NCI-H446 (cell line): ENCODE measurements at regions not wholly inside any gene's neighbourhood (a gene's known extent, or its start where the extent isn't known, plus 50 kb on each side); places are given as distances from the start of the nearest gene placed in this dataset.
A peak's percentile ranks its signal among the peaks of the same experiment; 100 is the strongest.

Experiments
- DNase-seq, 2 experiments: peaks; one replicate each; lab custom pipeline; 2025; lab: John Stamatoyannopoulos, UW

DNA sequence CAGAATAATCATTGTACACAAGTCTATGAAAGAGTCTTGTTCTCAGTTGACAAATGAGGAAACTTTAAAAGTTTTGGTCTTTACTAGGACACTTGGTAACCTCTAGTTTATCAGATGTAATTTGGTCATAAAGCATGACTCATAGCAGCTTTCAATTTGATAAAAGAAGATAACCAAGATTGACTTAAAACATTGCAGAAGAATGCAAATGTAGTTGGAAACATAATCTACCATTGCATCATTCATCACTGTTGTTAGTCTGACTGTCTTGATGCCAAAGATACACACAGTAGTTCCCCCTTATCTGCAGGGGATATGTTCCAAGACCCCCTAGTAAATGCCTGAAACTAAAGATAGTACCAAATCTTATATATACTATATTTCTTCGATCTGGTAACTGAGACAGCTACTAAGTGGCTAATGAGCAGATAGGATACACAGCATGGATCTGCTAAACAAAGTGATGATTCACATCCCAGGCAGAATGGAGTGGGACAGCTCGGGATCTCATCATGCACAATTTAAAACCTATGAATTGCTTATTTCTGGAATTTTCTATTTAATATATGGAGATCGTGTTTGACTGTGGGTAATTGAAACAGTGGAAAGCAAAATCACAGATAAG is 131.4 kb upstream of the CCDC68 start:
- no peak for DNase-seq

DNA sequence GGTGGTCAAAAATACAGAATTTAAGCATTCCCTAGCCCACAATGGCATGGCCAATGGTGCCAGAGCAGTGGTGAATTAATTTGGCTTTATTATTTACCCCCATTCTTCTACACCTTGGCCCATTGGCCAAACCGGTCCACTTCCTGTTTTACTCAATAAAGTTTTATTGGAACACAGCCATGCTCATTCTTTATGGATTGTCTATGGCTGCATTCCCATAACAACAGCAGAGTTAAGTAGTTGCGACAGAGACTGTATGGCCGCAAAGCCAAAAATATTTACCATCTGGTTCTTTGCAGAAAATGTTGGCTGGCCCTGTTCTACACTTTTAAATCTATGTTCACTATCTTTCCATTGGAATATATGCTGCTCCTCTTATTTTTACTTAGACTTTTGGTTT is 130.3 kb upstream of the CCDC68 start:
- DNase-seq, result peak in 1 of 2 experiments; percentile 57

DNA sequence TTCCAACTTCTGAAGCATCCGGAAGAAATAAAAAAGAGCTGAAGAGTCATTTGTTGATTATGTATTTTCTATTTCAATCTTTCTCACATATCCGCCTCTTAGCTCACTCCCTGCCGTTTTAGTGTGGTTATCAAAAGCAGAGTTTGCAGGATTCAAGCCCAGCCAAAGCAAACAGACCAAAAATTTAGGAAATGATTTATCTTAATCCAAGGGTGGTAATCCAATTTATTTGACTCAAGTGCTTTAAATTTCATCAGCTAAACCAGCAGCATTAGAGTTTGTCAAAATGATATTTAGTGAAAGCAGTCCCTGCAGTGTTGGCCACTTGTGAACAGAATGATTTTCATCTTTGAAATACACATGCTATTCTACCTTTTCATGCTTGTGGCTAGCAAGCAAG is 129.3 kb upstream of the CCDC68 start:
- no peak for DNase-seq

DNA sequence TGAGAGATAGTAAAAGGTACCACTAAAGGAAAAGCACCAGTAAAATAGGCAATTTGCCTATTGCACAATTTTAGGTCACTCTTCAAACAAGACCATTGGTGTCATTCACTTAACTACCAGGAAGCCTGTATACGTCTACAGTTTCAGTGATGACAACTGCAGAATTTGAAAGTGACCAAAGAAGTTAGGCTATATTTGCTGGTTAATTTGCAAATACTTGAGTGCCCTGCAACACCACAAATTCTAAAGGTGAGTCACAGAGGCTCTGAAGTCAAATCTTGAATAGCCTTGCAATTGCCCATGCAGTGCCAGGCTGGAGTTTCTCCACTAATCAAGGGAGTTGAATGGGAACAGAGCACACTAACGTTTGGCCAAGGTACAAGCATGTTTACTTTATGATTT is 128.7 kb upstream of the CCDC68 start:
- DNase-seq, result no peak

DNA sequence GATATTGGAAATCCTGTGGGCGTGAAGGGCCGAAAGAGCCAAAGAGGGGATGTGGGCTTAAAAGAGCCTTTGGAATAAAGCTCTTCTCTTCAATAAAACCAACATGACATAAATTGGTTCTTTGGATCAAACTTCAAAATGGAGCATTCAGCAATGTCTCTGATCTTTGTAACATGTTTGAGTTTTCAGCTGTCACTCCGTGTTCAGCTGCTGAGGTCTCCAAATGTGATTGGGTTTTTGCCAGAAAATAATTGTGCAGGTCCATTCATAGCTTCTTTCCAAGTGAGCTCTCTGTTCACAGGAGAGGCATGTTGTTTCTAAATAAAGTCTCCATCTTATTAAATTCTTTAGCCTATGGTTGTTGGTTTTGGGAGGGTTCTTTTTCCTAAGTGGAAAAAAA is 127.6 kb upstream of the CCDC68 start:
- peak in 1 of 2 experiments; percentile 58 for DNase-seq

DNA sequence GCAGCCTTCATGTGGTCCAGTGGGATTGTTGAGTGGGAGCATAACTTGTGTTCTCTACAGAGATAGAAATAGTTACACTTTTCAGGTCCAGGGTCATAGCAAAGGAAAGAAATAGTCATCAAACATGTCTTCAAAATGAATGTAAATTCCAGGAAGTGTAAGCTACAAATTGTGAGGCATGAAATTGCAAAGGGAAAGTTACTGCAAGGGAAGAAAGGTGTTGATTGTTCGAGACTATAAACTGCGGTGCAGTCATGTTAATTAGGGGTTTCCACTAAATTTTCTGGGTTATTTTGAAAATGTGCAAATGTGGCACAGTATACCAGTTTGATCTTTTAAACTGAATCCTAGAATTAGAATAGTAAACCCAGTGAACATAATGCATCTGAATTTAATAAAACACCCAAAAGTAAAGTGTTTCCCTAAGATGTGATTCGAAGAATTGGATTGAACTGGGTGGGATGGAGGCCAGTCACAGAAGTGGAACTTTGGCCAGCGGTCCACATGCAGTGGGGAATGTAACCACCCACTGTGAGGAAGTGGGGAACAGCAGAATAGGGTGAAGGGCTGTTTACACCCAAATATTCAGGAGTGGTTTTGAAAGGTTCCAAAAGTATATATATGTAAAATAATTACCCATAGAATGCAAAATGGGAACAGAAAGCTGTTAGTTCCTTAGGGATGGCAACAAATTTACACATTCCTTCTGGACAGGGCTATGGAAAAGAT is 126.5 kb upstream of the CCDC68 start:
- DNase-seq, result no peak

DNA sequence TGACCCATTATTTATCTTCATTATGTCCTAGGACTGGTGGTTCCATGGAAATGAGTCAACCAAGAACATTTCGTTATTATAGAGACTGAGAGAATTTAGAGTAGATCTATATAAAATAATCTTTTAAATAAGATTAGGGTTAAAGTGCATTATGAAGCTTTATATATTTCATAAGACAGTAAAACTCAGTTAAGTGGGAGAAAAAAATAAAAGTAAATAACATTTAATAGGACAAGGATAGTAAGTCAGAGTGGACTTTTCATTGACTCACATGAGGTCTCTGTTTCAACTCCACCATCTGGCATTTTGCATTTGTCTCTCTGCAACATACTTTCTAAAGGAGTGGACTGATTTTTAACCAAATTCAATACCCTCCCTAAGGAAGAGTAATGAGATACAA is 125.3 kb upstream of the CCDC68 start:
- DNase-seq, result no peak

DNA sequence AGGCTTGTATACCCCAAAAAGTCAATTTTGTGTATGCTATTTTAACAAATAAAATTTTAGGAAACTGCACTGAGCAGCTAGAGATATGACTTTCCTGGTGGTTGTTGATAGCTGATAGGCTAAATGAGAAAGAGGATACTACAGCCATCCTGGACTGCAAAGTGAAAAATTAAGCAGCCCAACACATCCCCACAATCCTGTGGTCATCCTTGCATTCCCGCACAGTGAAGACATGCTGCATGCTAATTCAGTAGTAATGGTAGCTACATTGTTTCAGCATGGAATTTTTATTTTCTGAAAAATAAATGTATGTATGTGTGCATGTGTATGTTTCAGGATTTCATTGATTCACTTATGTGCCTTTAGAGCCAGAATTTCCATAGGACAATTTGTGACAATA is 124.2 kb upstream of the CCDC68 start:
- no peak for DNase-seq

DNA sequence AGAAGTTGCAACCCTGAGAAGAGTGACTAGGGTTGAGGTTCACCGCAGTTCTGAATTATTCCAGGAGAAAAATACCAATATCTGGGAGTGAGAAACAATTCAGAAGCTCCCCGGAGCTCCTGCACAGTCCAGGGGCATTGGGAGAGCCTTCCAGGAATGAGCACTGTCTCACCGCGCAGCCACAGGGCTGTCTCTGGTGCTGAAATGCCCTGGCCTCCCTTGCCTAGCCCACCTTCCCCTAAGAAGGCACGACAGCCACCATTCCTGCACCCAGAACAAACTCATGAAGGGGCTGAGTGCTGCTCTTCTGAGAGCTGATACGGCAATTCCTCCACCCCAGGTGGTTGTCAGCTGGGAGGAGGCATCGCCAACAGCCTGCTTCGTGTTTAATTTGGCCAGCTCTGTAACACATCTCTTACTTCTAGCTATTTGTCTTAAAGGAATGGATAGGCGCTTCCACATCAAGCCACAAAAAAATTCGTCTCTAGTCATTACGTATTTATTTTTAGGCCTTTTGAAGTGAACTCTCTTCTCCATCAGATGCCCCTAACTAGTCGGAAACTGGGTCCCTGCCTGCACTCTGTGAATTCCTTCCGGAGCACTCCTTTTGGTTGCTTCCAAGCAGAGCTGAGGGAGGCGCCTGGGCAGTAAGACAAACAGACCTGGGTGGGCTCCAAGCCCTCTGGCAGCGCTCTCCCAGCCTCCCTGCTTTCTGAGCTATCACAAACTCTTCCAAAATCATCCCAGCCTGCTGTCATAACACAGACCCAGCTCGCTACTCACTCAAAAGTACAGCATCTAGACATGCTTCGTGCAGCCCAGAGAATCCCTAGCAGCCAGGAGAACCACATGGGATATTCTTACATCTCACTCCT is 120.5 kb upstream of the CCDC68 start:
- DNase-seq, result peak; percentile 23 to 79

DNA sequence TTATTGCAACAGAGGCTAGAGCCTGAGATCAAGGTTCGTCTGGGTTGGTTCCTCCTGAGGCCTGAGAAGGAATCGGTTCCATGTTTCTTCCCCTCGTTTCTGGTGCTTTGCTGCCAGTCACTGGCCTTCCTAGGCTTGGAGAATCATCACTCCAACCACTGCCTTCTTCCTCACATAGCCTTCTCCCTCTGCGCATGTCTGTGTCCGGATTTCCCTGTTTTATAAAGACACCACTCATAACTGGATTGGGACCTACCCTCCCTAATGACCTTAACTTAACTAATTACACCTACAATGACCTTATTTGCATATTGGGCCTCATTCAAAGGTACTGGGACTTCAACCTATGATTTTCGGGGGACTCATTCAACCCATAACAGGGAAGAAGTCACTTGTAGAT is 119.8 kb upstream of the CCDC68 start:
- no peak for DNase-seq

DNA sequence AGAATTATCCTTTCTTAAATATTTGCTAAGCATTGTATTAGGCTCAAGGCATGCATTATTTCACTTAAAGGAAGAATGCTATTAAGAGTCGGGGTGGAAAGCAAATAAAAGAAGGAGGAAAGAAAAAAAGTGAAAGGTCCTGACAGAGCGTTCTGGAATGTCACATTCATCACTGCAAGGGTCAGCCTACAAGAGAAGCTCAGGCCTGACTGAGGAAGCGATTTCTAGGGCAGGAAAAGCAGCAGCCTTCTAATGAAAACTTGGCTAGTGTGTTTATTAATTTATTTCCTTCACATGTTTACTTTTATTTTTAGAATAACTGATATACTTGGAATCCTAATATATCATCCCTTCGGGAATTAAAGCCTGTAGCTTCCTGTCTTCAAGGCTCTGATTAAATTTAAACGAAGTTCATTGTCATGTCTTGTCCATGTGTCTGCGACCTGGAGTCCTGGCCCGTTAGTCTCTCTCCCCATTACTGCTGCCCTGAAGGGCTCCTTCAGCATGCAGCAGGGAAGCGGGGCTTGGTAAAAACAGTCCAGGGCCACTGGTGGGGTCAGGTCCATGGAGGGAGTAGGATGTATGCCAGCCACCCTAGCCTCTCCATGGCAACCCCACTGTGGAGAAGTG is 119.2 kb upstream of the CCDC68 start:
- DNase-seq, result no peak

DNA sequence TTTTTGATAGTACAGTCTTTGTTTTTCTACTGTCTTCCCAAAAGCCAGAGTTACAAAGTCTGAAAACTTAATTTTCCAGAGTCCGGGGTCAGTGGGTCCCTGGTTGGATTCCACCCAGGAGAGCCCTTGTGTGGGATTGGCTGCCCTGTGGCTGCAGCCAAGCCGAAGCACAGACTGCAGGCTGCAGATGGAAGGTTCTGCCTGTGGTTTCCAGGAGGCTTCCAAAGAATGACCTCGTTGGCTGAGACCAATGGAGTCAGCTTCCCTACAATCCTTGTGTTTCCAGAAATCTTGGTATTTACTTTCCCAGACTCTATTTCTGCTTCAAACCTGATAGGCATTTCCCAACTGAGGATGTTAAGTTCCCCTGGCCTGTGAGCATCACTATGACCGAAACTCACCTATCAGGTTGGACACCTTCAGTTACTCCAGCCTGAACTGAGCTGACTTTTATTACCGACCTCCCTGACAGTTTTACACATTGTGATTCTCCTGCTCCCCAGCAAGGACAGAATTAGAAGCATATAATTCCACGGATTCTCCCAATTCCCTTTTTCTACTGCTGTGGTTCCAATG is 117.5 kb upstream of the CCDC68 start:
- no peak for DNase-seq

DNA sequence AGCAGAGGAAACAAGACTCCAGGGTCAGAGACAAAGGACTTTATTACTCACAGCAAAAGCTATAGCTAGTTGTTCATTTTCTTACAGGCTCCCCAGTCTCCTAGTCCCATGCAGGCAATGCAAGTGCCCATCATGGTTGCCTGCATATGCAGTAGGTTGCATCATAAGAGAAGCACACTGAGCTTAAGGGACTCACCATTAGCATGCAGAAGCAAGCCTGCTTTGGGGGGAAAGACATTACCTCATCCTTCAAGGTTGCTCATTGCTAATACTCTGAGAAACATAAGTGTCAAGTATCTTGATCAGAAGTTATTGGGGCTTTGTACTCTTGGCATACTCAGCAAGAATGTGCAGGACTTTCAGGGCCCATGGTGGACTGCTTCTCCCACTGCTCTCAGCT is 114.6 kb upstream of the CCDC68 start:
- no peak for DNase-seq

DNA sequence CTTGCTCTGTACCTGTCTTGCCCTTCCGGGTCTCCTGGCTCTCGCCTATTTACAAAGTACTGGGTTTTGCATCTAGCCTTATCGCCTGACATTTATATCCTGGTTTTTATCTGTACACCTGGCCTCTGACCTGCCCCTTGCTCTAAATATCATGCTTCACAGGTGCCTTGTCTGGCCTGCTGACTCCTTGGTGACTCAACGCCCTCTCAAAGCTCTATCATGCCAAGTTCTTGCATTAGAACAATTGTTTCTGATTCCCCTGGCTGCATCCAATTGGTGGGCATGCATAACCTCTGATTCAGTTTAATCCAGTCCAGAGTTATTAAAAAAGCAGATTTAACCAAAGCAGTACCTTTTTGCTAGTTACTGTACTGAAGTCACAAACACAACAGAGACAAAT is 113.9 kb upstream of the CCDC68 start:
- no peak for DNase-seq

DNA sequence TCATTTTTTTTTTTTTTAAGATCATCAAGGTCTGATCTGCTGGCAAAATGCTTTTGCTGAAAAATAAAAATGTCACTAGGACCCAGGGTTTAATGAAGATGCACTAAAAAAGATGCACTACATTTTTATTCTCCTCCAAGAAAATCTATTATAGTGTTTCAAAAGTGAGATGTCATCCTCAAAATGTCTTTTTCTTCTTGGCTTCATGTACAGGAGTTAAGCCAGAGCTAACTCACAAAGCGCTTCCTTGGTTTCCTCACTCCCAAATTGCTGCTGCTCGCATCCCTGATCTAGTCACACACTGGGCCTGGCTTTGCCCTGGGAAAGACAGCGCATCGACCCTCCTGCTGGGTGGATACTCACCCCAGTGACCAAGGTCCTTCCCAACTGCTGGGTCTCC is 113.4 kb upstream of the CCDC68 start:
- DNase-seq, result no peak

DNA sequence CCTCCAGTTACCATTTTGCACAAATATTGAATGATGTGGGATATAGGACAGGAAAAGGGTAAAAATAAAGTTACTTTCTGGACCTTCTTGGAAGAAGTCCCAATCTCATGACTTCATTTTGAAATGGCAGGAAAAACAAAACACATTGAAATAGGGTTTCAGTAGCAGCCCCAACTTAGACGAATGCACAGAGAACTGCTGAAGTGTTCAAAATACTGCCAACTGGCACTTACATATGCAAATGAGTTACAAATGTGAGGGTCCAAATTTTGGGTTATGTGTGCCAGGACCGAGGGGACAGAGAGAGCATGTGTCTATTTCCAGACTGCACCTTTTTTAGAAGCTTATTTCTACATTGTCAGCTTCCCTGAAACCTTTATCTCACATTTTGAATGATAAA is 112.9 kb upstream of the CCDC68 start:
- no peak for DNase-seq

DNA sequence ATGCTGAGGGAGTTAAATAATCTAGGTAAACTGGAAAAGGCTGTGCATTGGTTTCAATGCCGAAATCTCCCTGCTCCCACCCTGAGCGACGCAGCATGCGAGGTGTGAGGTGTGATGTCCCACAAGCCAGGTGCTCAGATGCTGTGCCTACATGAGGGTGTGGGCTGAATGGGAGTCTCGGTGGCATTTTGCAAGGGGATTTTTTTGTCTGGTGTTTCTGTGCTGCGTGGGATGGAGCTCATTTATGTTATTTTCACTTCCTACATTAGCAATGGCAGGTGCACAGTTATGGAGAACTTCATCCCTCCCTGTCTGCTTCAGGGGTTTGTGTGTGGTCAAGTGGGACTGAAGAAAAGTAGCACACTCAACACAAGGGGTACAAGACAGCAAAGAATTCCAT is 110.2 kb upstream of the CCDC68 start:
- DNase-seq, result no peak

DNA sequence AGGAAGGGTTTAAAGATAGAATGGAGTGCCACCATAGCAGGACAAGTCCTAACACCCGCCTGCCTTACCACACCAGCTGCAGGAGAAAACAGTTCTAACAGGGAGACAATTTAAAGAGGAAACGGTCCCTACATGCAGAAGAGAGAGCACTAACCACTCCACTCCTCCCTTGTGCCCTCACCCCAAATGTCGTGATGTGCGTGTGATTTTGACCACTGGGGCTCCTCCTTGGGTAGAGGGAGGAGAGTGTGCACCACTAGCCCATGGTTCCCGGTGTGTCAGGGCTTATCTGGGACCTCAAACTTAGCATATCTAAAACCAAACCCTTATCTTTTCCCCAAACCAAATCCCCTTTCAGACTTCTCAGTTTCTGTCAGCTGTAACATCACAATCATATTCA is 105.5 kb upstream of the CCDC68 start:
- DNase-seq, result no peak

DNA sequence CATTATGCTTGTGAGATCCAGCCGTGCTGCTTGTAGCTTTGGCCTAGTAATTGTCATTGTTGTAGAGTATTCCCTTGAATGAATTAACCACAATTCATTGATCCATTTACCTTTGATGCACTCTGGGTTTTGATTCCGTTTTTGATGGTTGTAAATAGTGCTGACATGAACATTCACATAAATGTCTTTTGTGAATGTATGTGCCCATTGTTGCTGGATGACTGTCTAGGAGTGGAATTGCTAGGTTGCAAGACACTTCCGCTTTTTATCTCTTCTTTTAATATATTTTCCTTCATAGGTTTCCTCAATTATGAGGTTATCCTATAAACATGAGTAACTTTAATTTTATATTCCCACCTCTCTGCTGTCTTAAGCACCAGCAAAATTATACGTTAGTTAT is 104.8 kb upstream of the CCDC68 start:
- DNase-seq, result no peak

DNA sequence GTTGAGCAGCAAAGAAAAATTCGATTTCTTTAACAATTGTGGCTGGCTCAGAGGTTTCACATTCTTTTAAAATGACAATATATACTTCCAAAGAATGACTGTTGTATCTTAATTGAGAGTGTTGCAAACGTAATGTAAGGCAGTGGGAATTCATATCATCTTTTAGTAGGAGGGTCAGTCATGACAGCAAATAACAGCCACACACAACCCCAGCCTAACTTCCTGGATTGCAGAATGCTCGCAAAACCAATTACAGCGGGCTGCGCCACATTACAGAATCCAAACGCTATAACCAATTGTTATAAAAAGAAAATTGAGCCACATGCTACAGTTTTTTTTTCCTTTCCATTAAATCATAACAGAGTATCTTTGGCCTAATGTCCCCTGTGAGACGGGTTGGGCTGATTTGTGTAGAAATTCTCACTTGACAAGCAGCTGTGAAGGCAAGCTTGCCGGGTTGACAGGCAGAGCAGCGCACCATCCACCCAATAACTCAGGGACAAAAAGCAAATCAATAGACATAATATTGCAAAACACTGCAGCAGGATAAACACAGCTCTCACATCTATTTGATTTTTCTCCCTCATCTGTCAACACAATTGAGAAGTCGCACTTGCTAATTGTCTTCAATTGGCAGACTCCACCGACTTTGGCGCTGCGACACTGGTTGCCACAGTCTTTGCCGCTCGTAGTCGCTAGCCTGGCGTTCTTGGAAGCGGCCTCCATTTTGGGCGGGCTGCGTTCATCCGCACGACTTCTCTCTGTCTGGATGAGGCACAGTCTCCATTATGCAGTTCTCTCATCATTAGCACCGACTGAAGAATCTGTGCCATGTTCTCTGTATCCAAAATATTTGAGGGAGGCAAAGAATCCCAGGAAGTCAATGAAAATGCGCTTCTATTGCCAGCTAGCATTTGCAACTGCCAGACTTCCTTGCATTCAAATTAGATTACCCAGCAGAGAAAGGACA is 95.0 kb upstream of the CCDC68 start:
- peak in 1 of 2 experiments; percentile 35 for DNase-seq

DNA sequence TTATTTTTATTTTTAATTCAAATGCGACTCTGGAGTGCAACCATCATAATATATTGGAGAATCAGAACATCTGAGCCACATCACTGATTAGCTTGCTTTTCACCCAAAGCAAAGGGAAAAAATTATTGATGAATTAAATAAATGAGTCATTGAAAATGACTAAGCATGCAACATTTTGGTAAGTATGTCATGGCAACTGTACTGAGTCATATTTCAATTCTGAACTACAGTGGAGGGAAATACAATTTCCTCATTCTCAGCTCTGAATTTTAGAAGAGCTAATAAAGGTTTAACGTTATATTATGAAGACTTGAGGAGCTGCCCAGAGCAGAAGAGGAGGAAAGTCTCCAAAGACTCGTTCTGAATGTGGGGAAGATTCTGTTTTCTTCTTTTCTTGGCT is 89.6 kb upstream of the CCDC68 start:
- no peak for DNase-seq
